GM19025 (cell line): ENCODE measurements at regions not wholly inside any gene's neighbourhood (a gene's known extent, or its start where the extent isn't known, plus 50 kb on each side); places are given as distances from the start of the nearest gene placed in this dataset.

Experiments
- ATAC-seq: cut with Tn5 transposase; IDR thresholded peaks from one replicate; pipeline ENCODE4 v1.9.1; 2021; ENCODE audit warnings: mild to moderate bottlenecking, low read depth, moderate library complexity; ENCODE audit not compliant: unreplicated experiment

DNA sequence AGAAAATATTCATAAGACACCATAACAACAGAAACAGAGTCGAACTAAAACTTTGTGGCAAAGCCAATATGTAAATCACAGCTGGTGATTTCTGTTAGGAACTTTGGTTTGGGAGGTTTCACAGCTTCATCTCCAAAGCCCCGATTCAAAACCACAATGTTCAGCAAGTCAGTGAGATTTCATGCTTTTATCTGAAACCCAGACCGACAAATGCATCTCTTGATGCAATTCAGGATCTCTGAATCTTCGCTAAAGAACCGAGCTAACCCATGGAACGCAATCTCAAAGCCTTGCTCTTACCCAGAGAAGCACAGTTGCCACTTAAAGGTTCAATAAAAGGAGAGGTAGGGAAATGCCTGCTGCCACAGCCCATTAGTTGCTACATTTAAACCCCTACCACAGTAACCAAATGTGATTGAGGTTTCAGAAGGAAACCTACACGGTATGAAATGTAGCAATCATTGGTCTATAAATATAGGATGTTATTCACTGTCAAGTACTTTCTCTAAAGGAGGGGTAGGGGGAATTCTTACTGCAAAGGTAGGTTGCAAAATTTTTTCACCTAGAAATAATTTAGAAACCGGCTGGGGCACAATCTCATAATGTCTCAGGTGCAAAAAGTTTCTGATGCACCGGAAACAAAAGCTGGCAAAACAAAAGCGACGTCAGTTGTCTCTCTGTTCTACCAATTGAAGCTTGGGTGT is 381.0 kb upstream of the ARID1B start:
- no peak for ATAC-seq

DNA sequence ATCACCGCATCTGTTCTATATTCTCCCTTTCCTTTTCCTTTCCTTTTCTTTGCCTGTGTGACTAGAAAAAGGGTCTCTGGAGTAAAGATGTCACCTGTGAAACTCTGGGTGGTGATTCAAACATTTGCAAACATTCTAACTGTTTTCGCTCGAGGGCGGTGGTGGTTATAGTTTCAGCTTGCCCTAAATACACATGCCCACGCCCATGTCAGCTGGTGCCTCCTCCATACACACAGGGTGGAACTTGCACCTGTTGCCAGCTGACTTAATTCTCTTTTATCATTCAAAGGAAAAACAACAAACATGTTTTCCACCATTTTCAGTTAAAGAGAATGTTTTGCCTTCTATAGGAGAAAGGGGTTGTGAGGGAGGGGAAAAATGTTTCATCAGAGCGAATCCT is 381.9 kb upstream of the ARID1B start:
- no peak for ATAC-seq

DNA sequence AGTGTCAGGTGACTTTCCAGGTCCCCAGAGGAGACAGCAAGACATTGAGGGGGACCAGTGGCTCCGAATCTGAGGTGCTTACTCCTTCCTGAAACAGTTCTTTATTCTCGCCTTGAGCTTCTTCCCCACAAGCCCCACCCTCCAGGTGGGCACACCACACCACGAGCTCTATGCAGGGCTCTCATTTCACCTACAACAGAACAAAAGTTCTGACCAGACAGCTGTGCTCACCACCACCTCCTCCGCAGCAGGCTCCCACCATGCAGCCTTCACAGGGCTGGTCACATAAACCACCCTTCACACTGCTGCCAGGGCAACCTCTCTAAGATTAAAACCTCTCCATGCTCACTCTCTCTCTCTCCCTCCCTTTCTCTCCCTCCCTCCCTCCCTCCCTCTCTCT is 384.5 kb upstream of the ARID1B start:
- no peak for ATAC-seq

DNA sequence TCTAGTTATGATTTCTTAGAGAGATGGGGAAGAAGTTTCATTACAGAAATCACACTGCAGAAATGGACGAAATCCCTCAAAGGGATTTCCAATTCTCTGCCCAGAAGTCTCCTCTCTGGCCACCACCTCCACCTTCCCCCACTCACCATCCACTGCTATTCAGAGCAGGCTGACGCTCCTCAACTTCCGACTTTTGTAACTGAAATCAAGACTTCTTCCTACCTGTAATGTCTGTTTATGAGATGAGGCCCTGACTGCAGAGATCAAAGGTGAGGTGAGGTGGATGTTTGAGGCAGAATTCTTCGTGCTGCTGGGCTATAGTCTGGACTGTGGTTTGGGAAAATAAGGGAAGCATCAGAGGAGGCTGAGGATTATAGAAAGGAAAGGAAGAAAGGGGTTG is 385.2 kb upstream of the ARID1B start:
- no peak for ATAC-seq

DNA sequence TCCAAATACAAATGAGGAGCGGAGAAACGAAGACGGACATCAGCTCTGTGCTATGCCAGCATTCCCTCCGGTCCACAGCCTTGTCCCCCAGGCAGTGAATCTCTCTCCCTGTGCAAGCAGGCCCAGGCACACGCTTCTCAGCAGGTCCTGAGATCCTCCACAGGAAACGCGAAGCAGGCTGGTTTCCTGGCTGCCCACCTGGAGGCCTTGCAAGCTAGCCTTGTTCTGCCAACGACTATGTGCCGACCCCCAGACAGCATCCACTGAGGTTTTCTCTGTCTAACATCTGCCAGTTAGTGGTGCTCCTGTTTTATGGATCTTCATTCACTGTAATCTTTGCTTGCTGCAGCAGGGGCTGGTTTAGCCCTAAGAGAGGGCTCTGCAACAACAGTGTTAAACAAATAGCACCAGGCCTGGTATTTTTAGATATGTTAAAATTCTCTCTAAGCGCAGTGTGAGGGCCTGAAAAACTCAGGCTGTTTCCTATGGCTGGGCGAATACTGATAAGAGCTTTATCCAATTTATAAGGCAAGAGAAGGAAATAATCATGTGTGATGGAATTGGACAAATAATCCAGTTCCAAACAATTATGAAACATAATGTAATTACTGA is 386.0 kb upstream of the ARID1B start:
- ATAC-seq, result no peak

DNA sequence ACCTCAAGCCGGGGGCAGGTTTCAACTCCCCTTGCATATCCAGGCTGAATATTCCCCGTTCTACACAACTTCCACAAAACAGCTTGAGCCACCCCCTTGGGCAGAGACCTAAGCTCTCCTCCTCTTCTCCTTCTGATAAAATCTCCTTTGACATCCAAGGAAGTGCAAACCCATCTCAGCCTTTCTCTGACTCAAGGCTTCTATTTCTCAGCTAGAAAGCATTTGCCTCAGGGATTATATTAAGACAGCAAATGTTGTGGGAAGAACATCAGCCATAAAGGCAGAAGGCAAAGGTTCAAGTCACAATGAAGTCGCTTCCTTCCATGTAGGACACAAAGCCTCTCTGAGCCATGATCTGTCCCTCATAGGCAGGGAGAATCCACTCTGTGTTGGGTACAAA is 386.6 kb upstream of the ARID1B start:
- no peak for ATAC-seq

DNA sequence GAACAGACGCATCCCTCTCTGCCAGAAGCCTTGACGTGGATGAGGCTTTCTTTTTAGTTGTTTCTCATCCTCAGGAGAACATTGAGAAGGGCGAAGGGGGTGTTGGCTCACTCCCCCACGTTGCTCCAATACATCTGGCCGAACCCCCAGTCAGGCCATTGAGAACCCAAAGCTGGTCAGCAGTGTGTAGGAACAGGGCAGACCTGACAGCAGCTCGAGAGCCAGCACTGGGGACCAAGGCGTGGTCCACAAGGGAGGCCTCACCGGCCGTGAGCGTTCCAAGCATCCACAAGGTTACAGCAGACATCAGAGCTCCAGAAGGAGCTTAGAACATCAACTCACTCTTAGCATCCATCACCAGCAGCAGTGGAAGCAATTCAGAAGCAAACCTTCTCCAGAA is 387.9 kb upstream of the ARID1B start:
- no peak for ATAC-seq

DNA sequence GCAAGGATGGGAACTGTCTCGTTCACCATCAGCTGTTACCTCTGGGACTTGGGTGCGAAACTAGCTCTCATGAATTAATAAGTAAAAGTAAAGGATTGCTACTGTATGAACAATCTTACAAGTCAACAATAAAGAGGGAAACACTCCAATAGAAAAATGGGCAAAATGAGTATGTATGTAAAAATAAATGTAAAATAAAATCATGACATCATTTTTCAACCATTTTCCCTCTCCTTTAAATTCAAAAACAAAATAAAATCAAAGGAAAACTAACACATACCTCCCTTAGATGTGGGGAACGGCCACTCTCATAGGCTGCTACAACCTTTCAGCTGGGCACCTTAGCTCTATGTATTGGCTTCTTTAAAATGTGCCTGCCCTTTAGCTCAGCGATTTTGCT is 389.7 kb upstream of the ARID1B start:
- no peak for ATAC-seq

DNA sequence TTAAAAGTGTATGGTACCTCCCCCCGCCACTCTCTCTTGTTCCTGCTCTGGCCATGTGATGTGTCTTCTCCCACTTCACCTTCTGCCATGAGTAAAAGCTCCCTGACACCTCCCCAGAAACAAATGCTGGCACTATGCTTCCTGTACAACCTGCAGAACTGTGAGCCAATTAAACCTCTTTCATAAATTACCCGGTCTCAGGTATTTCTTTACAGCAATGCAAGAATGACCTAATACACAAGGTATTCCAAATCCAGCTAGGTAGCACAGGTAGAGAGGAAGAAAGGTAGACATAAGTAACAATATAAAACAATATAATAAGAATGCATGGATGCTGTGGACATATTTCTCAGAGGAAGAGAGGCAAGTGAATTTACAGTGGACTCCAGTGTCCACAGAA is 394.1 kb upstream of the ARID1B start:
- ATAC-seq, result no peak

DNA sequence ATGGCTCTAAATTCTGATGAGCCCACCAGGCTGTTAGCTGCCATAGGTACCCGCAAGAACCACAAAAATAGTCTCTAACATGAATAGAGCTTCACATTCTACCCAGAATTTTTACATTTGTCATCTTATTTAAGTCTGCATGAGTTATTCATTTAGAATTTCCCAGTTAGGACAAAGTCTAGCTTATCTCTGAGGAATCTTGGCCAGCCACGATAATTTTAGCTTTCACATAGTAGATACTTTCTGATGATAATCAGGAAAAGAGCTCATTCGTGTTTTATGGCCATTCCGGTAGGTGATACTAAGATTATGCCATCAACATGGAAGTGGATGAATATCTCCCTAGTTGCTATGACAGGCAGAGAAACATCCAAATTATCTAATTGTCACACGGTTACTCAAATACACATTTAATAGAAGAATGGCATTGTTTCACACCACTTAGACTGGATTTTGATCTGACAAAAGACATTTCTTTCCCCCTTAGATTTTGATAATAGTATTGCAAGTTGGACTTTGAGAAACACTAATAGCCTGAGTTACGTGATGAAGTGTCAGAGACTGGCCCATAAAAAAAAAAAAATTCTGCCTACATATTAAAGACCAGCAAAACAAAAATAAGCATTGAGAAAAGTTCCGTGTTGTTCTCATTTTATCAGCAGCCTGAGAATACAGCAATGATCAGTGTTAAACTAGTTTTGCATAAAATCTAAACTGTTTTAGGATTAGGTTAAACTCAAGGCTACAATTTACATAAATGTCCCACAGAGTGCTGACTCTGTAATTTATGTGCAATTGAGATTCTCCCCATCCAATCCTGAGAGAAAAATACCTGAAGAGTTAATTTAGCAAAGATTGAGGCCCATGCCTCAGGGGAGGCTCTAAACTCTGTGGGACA is 397.5 kb upstream of the ARID1B start:
- ATAC-seq, result no peak

DNA sequence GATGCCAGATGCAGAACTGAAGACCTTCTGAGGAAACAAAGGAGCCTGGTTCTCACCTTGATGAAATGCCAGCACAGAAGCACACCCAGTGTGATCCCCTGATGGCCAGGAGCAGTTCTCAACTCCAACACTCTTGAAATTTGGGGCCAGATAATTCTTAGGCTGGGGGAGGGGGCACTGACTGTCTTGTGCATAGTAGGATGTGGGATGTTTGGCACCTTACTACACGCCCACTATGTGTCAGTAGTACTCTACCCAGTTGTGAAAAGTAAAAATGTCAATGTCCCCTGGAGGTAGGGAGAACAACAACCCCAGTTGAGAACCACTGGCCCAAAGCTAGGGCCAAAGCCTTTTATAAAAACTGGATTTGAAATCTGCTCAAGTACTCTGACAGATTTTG is 398.3 kb upstream of the ARID1B start:
- ATAC-seq, result no peak

DNA sequence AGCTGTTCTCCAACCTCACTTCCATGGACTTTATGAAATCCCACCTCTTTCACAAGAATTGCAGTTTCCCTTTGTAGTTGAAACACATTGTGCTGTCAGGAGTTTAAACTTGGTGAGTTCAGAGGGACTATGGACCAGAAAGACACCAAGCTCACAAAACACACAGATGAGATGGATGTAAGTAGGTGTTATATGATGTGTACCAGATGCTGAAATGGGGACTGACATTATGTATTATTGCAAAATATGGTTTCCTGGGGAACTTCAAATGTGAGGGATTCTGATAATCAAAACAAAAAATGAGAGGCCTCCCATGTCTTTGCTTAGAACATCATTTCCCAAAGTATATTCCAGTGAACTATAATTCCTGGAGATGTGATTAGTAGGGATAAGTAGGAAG is 401.1 kb upstream of the ARID1B start:
- no peak for ATAC-seq

DNA sequence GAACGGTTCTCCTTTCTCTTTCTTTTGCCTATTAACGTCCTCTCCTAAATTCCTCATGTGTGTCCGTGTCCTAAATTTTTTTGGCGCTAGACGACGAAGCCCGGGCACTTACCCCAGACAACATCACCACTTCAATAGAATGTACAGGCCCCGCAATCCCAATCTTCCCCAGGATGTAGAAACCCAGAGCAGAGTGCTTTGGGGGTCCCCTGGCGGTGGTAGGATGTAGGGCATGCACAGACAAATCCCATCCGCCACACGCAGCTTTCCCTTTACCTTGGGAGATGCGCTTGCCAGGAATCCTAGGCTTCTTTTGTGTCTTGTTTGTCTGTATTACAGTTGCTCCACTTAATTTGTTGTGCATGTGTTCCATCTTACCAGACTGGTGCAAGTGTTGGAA is 417.3 kb upstream of the ARID1B start:
- no peak for ATAC-seq

DNA sequence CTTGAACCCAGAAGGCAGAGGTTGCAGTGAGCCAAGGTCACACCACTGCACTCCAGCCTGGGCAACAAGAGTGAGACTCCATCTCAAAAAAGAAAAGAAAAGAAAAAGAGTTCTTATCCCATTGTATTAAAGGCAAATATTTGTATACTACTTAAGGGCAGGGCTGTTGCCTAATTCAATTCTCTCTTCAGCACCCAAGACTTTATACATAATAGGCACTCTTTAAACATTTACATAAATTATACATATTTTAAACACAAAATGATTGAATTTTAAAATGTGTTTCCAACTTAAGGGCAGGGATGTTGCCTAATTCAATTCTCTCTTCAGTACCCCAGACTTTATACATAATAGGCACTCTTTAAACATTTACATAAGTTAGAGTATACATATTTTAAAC is 424.3 kb upstream of the ARID1B start:
- no peak for ATAC-seq

DNA sequence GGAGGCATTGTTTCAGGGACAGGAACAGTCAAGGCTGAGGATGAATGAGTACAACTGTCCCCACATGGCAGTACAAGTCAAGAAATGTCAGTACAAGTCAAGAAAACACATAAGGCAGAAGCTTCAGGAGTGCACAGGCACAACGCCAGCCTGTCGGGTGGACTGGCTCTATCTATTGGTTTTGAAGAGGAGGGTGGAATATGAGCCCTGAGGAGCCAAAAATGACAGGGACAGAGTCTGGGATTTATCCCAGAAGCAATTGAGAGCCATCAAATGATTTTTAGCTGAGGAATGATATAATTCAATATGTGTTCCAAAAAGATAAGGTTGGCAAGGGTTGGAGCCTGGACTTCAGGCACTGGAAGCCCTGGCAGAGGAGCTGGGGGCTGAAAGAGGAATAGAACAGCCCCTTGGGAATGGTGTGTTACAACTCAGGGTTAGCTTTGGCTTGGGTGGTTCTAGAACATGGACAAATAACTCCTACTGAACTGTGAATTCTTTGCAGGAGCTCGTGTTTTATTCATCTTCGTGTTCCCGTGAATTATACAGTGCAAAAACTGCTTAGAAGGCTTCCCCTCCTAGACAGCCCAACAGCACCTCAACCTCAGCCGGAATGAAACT is 425.7 kb upstream of the ARID1B start:
- ATAC-seq, result no peak

DNA sequence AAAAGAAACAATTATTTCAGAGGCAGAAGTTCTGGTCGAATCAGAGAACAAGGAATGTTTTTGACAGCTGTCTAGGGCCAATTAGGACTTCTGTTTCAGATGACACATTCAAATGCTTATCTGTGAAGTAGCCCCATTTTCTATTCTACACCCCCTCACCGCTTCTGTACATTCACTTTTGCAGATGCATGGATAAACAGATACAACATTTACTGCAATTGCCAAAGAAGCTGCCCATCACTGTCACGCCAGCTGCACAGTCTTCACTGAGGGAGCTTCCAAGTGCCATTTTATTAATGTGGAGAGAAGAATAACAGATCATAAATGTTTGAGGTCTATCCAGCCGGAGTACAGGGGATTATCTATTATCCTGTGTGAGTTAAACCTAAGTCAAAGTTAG is 426.8 kb upstream of the ARID1B start:
- no peak for ATAC-seq

DNA sequence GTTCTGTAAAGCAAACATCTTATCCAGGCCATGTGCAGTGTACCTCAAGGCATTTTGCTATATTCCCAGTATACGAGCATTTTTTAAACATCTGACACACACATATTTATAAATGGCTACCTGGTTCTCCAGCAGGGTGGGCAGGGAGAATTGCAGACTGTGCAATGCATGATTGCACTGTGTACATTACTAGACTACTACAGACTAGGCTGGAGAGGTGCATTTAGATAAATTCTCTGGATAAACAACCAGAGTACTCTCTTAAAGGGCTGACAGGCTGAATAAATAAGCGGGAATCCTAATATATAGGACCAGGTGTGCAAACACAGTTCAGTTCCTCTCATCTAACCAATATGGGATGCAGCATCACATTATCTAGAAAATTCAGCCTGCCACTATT is 428.3 kb upstream of the ARID1B start:
- no peak for ATAC-seq

DNA sequence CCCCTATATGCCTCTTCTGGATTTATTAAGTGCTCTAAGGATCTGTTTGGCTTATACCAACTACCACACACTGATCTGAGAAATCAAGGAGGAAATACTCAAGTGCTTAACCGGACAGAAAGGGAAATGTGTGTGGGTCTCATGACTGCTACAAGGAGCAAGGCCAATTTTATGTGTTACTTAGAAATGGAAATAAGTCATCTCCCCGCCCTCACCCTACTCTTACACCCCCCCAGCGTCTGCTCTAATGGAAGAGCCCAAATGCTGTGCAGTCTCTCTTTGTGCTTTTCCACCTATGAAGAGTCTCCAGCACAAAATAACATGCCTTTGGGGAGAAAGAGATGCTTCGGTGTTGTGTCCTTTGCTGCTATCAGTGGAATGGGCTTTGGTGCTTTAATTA is 428.8 kb upstream of the ARID1B start:
- ATAC-seq, result no peak

DNA sequence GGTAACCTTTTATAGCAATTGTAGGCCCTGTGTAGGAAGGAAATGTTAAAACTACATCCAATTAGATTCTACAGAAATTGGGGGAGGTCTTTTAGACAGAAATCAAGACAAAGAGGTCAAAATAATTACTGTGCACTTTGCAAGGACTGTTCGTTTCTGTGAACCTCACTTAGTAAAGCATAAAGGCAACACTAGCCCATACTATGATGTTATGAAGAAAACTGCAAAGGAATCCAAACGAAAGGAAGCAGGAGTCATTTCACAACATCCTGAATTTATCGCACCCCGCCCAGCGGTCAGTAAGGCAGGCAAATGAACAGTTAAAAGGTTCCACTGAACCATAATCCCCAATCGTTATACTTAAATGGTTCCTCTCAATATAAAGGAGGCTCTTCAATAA is 429.5 kb upstream of the ARID1B start:
- ATAC-seq, result no peak

DNA sequence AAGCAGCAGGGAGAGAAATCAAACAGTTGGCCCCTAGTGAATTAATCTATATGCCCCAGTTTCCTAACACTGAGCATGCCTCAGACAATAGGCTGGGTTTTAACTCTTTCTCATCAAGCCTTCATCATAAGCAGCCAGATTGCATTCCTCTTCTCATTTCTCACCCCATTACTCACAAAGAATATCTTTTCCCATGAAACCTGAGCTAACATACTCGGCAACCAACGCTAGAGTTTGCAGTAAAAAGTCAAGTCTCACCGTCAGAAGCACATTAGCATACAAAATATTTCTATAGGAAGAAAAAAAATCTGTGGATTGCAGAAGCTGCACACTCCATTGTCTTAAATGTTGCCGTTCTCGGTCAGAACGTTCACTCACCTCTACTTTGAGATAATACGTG is 429.9 kb upstream of the ARID1B start:
- no peak for ATAC-seq

DNA sequence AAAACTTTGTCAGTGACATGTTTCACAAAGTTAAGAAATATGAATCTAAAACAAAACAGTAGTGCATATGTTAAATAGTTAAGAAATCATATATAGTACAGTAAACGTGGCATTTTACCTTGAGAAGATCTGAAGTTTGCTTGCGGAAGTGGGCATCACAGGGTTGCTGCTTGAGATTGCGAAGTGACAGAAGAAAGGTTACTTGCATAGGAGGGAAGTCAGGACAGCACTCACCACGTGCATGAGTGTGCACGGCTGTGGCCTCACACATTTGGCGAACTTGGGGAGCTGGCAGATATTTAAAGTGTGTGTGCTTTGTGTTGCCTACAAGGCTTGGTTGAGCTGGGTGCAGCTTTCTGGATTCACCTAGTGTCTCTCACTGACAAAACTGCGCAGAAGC is 431.5 kb upstream of the ARID1B start:
- ATAC-seq, result no peak
